HCT116 (cell line): ENCODE measurements at regions not wholly inside any gene's neighbourhood (a gene's known extent, or its start where the extent isn't known, plus 50 kb on each side); places are given as distances from the start of the nearest gene placed in this dataset.

ENCODE experiments used
- ATAC-seq: fragments of 200-7000 bp; cut with Tn5 transposase; 2 replicates; pipeline ENCODE4 v1.9.1; 2020; ENCODE audit warnings: mild to moderate bottlenecking, moderate library complexity
- BruUV-seq: library from RNA; stranded (reverse); fragments of 400-500 nt; replicated peaks from 2 replicates; lab custom pipeline; 2021; lab: Mats Ljungman, UMichigan
- CTCF ChIA-PET: fragments of 300-600 bp; sonication (Branson Sonifier 250); formaldehyde crosslinking; loops from one replicate; lab custom pipeline; 2021; ENCODE audit warnings: antibody characterized with exemption; lab: Charles Lee
- POLR2A ChIA-PET: fragments of 300-600, 350-600 bp; sonication (Branson Sonifier 250); formaldehyde crosslinking; loops from one replicate; lab custom pipeline; 2021; ENCODE audit warnings: antibody characterized with exemption; lab: Charles Lee
- RAD21 ChIA-PET, 2 experiments: fragments of 300-600 bp; sonication (Branson Sonifier 250); formaldehyde crosslinking; loops; one replicate each; lab custom pipeline; 2023; ENCODE audit warnings: low total read pairs in 2 of 2; ENCODE audit not compliant: uncharacterized antibody in 2 of 2, unreplicated experiment in 2 of 2, low non-redundant PET in 1 of 2; lab: Charles Lee
- DNase-seq: peaks from one replicate; pipeline ENCODE4 v3.0.0-alpha.2; 2010; ENCODE audit warnings: low read depth, low spot score
- H2AFZ ChIP-seq: fragments of 200-600 bp; shearing (Covaris generic), sonication (generic); 2 replicates; pipeline ENCODE4 v1.6.1; 2017; ENCODE audit warnings: low read depth, mixed run types, mixed read lengths, antibody characterized with exemption, low read length; ENCODE audit not compliant: poor library complexity, severe bottlenecking
- H3K27ac ChIP-seq: 2 replicates; pipeline ENCODE4 v1.5.1; 2012; ENCODE audit warnings: low read depth, low read length
- H3K27me3 ChIP-seq: fragments of 200-600 bp; sonication (generic); 2 replicates; pipeline ENCODE4 v1.6.1; 2016; ENCODE audit warnings: mixed run types, low read length, mixed read lengths; ENCODE audit not compliant: insufficient read depth
- H3K36me3 ChIP-seq, 2 experiments: fragments of 200-500 bp in 1 of 2; fragments of 200-600 bp in 1 of 2; sonication (Bioruptor generic) in 1 of 2; sonication (generic) in 1 of 2; 2 replicates each; pipeline versions ENCODE4 v1.5.1 to v1.6.1; 2014 to 2016; ENCODE audit warnings: low read length in 2 of 2, inconsistent platforms in 1 of 2, mixed read lengths in 1 of 2, mixed run types in 1 of 2; ENCODE audit not compliant: insufficient read depth in 2 of 2, control insufficient read depth in 1 of 2
- H3K4me1 ChIP-seq, 2 experiments: fragments of 200-600 bp in 1 of 2; sonication (generic) in 1 of 2; 2 replicates each; pipeline versions ENCODE4 v1.5.1 to v1.6.1; 2012 to 2017; ENCODE audit warnings: low read length in 2 of 2, inconsistent platforms in 1 of 2, mild to moderate bottlenecking in 1 of 2, mixed read lengths in 1 of 2, mixed run types in 1 of 2, moderate library complexity in 1 of 2; ENCODE audit not compliant: insufficient read depth in 2 of 2, control insufficient read depth in 1 of 2
- H3K4me2 ChIP-seq: fragments of 200-600 bp; sonication (generic); 2 replicates; pipeline ENCODE4 v1.6.1; 2017; ENCODE audit warnings: mixed run types, low read length, mixed read lengths
- H3K4me3 ChIP-seq, 2 experiments: fragments of 200-600 bp in 1 of 2; sonication (generic) in 1 of 2; replicated peaks in 1 of 2; 2 replicates each; pipeline ENCODE4 v1.5.1; 2011 to 2016; ENCODE audit warnings: low read length in 2 of 2, control low read depth in 1 of 2, low read depth in 1 of 2, mild to moderate bottlenecking in 1 of 2, mixed read lengths in 1 of 2, mixed run types in 1 of 2
- H3K79me2 ChIP-seq: fragments of 200-600 bp; sonication (generic); 2 replicates; pipeline ENCODE4 v1.6.1; 2017; ENCODE audit warnings: mild to moderate bottlenecking, mixed run types, low read length, moderate library complexity, mixed read lengths; ENCODE audit not compliant: insufficient read depth
- H3K9ac ChIP-seq: fragments of 200-600 bp; sonication (generic); 2 replicates; pipeline ENCODE4 v1.6.1; 2016; ENCODE audit warnings: low read length, mixed read lengths
- H3K9me2 ChIP-seq: fragments of 200-600 bp; sonication (generic), shearing (Covaris generic); 2 replicates; pipeline ENCODE4 v1.6.1; 2017; ENCODE audit warnings: mixed run types, mild to moderate bottlenecking, moderate library complexity; ENCODE audit not compliant: insufficient read depth
- H3K9me3 ChIP-seq, 2 experiments: fragments of 200-500 bp in 1 of 2; fragments of 200-600 bp in 1 of 2; sonication (Bioruptor generic) in 1 of 2; sonication (generic) in 1 of 2; 2 replicates each; pipeline ENCODE4 v1.6.1; 2014 to 2017; ENCODE audit warnings: low read length in 2 of 2, mixed read lengths in 2 of 2, inconsistent platforms in 1 of 2, low read depth in 1 of 2, mild to moderate bottlenecking in 1 of 2, mixed run types in 1 of 2, moderate library complexity in 1 of 2; ENCODE audit not compliant: control insufficient read depth in 1 of 2, insufficient read depth in 1 of 2
- H4K20me1 ChIP-seq: fragments of 200-600 bp; sonication (generic), shearing (Covaris generic); 2 replicates; pipeline ENCODE4 v1.6.1; 2017; ENCODE audit warnings: mixed run types, mild to moderate bottlenecking, moderate library complexity; ENCODE audit not compliant: insufficient read depth
- ATF3 ChIP-seq: IDR thresholded peaks from 2 replicates; pipeline ENCODE4 v1.6.1; 2012
- CEBPB ChIP-seq: IDR thresholded peaks from 2 replicates; pipeline ENCODE4 v1.6.1; 2012; ENCODE audit warnings: low read depth
- CTCF ChIP-seq, 3 experiments: fragments of 200-600 bp in 1 of 3; sonication (generic) in 1 of 3; IDR thresholded peaks in 2 of 3; conservative IDR thresholded peaks in 1 of 3; 2 replicates each; pipeline ENCODE4 v1.5.1; 2012 to 2017; ENCODE audit warnings: low read depth in 2 of 3, low read length in 2 of 3, antibody characterized with exemption in 1 of 3, borderline replicate concordance in 1 of 3, control low read depth in 1 of 3, mild to moderate bottlenecking in 1 of 3, mixed read lengths in 1 of 3, mixed run types in 1 of 3, moderate library complexity in 1 of 3; ENCODE audit not compliant: insufficient read depth in 1 of 3
- EGR1 ChIP-seq: IDR thresholded peaks from 2 replicates; pipeline ENCODE4 v1.6.1; 2012; ENCODE audit warnings: low read depth
- ELF1 ChIP-seq: IDR thresholded peaks from 2 replicates; pipeline ENCODE4 v1.6.1; 2012; ENCODE audit warnings: low read depth, borderline replicate concordance
- FOSL1 ChIP-seq: IDR thresholded peaks from 2 replicates; pipeline ENCODE4 v1.6.1; 2012; ENCODE audit warnings: low read depth
- MAX ChIP-seq: IDR thresholded peaks from 2 replicates; pipeline ENCODE4 v1.6.1; 2012
- POLR2AphosphoS5 ChIP-seq: IDR thresholded peaks from 2 replicates; pipeline ENCODE4 v1.6.1; 2011; ENCODE audit warnings: mild to moderate bottlenecking, low read depth, low read length, moderate library complexity
- RAD21 ChIP-seq: IDR thresholded peaks from 2 replicates; pipeline ENCODE4 v1.6.1; 2012; ENCODE audit warnings: low read depth, mild to moderate bottlenecking
- REST ChIP-seq: IDR thresholded peaks from 2 replicates; pipeline ENCODE4 v1.6.1; 2012; ENCODE audit warnings: low read depth
- SP1 ChIP-seq: IDR thresholded peaks from 2 replicates; pipeline ENCODE4 v1.6.1; 2012; ENCODE audit warnings: low read depth
- SRF ChIP-seq: IDR thresholded peaks from 2 replicates; pipeline ENCODE4 v1.6.1; 2012; ENCODE audit warnings: low read depth
- ZFX ChIP-seq: fragments of 450-650 bp; IDR thresholded peaks from 2 replicates; pipeline ENCODE4 v1.6.1; 2017
- ZNF274 ChIP-seq: fragments of 200-500 bp; sonication (Bioruptor generic); IDR thresholded peaks from 2 replicates; pipeline ENCODE4 v1.6.1; 2014; ENCODE audit warnings: mild to moderate bottlenecking, low read depth, low read length, inconsistent platforms
- intact Hi-C: fragments of 100-400 bp; cut with micrococcal nuclease; formaldehyde crosslinking; loops from 2 replicates; pipeline ENCODE4 v1.10.0; 2022

- Histone ChIP-seq H3K4me2 (no peak overlapping the region), H3K36me3 (no peaks in the 10 kb centered on the region), H3K9me2 (no peaks in the 10 kb centered on the region), H2AFZ (no peak overlapping the region), H4K20me1 (no peaks in the 10 kb centered on the region), H3K27me3 (no peaks in the 10 kb centered on the region), H3K4me1 (no peaks in the 10 kb centered on the region), H3K4me3 (no peak overlapping the region), H3K9me3 (no peaks in the 10 kb centered on the region), H3K27ac (no peak overlapping the region), H3K79me2 (no peaks in the 10 kb centered on the region), H3K9ac (no peak overlapping the region)
- BruUV-seq = no TSS peak
- ChIA-PET POLR2A (no interaction called here), RAD21 (no interaction called here), CTCF (no interaction called here)
- TF ChIP-seq ATF3 = no peak
- DNase-seq (no peak), ATAC-seq (no peak)
- intact Hi-C loops = no loop called here
Observed at GRCh38 chr3:178096955-178097354, 439.3 kb upstream of the KCNMB2 start.

GRCh38 chr3:178097576-178097975 is 438.7 kb upstream of the KCNMB2 start:
- no peak overlapping the region for H2AFZ ChIP-seq
- no peak overlapping the region for H3K4me3 ChIP-seq
- ATAC-seq (no peak), DNase-seq (no peak)
- H3K4me1 ChIP-seq = no peaks in the 10 kb centered on the region
- POLR2A ChIA-PET = no interaction called here
- no peak for TF ChIP-seq ELF1
- no peak for TF ChIP-seq POLR2AphosphoS5
- TF ChIP-seq REST = no peak
- no peak for TF ChIP-seq FOSL1
- no peak for TF ChIP-seq CTCF (IDR thresholded peaks at IDR 0.05 in 2 of 3, conservative IDR thresholded peaks at IDR 0.05 in 1 of 3; ENCODE audit: borderline replicate concordance in 1 of 3, insufficient read depth in 1 of 3, low read depth in 2 of 3, low read length in 2 of 3)
- TF ChIP-seq CEBPB = no peak
- no peak for TF ChIP-seq ATF3
- TF ChIP-seq ZFX = no peak
- TF ChIP-seq ZNF274 = no peak
- no peak for TF ChIP-seq SP1
- no peak for TF ChIP-seq SRF
- TF ChIP-seq RAD21 = no peak
- no peak for TF ChIP-seq MAX
- no peak for TF ChIP-seq EGR1
- no peaks in the 10 kb centered on the region for H3K9me2 ChIP-seq
- no TSS peak for BruUV-seq
- no peaks in the 10 kb centered on the region for H3K79me2 ChIP-seq
- H3K4me2 ChIP-seq = no peak overlapping the region
- intact Hi-C loops = no loop called here
- H4K20me1 ChIP-seq = no peaks in the 10 kb centered on the region
- CTCF ChIA-PET = no interaction called here
- H3K9ac ChIP-seq = no peak overlapping the region
- H3K9me3 ChIP-seq = no peaks in the 10 kb centered on the region
- no peaks in the 10 kb centered on the region for H3K27me3 ChIP-seq
- RAD21 ChIA-PET = no interaction called here
- no peak overlapping the region for H3K27ac ChIP-seq
- no peaks in the 10 kb centered on the region for H3K36me3 ChIP-seq
